Fibroblast of skin of right quadriceps (primary cell): ENCODE measurements at regions not wholly inside any gene's neighbourhood (a gene's known extent, or its start where the extent isn't known, plus 50 kb on each side); places are given as distances from the start of the nearest gene placed in this dataset.
"Not testable (repeated sequence)": the region's sequence is repeated elsewhere in the genome, so short reads cannot be mapped to it uniquely, and the experiment has no call there.

Experiments used
- DNase-seq: peaks from one replicate; pipeline ENCODE4 v3.0.0-alpha.2; 2013

- no peak for DNase-seq
These were observed 50.8 kb upstream of the MAX start for GRCh38 chr14:65153101-65153500.

DNA sequence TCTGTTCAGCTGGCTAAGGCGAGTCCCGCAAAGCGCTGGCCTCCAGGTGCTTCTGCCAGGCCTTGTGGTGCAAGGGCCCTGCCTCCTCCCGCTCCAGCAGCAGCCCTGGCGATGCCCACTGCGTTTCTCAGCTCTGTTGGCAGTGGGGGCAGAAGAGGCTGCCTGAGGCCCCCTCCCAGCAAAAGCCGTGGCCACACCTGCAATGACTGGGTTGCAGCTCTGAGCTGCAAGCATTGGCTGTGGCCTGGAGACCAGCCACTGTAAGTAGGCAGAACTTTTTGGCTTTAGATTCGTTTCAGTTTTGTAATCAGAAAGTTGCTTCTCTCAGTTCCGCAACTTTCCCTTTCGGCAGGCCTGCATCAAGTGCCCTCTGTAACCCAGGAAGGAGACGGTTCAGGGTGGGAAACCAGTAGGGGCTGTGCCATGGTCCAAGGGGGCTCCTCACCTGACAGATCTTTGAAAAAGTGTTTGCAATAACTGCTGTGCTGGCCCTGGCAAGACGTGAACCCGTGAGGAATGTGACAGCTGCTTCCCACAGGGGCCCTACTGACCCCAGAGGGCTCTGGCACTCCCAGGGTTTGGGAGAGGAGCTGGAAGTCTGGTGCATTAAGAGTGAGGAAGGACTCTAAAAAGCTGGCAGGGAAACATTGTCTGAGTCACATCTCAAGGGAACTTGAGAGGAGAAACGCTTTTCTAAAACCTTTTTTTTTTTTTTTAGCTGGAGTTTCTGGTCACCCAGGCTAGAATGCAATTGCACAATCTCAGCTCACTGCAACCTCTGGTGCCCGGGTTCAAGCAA lies 54.5 kb upstream of the MAX start:
- peak; percentile 80 for DNase-seq

DNA sequence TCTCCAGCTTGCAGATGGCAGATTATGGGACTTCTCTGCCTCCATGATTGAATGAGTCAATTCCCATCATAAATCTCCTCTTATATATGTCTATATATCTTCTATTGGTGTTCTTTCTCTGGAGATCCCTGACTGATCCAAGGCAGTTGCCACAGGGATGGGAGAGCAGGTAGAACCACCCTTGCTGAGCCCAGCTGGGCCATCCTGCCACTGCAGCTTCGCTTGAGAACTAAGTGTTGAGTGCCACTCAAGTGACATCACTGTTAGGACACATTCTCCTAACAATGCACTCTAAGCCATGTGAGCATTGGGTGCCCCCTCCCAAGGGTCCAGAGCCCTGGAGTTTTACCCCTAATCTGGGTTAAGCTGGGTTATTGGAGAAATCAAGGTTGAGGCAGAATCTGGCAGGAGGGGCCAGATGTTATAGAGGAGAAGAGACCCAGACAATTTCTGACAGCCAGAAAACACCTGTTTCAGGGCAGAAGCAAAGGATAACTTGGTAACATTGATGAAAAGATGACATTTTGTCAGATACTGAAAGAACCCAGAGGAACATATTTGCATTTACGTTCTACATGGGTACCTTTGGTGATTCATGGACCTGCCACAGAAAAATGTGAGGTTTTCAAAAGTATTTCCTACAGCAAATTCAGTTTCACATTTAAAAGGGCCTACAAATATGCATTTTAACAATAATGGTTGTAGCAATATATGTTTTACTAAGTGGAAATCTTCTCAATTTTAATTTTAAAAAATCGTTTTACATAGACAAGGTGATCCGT lies 57.2 kb upstream of the MAX start:
- DNase-seq, result no peak

DNA sequence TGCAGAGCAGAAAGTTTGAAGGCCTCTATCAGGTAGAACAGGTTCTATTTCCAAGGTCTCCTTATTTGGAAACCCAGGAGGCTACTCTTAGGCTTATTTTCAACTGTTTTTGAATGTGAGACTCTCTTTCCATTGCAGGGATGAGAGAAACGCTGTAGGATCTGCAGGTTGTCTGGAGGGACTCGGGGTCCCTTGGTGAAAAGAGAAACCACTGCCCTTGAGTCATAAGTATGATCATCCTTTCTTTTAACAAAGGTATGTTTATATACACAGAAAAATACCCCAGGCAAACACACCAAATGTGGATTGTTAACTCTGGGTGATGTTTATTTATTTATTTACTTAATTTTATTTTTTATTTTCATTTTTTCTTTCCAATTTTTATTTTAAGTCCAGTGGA lies 57.8 kb upstream of the MAX start:
- DNase-seq, result no peak

GRCh38 chr14:65162031-65162430 lies 59.7 kb upstream of the MAX start:
- no peak for DNase-seq

DNA sequence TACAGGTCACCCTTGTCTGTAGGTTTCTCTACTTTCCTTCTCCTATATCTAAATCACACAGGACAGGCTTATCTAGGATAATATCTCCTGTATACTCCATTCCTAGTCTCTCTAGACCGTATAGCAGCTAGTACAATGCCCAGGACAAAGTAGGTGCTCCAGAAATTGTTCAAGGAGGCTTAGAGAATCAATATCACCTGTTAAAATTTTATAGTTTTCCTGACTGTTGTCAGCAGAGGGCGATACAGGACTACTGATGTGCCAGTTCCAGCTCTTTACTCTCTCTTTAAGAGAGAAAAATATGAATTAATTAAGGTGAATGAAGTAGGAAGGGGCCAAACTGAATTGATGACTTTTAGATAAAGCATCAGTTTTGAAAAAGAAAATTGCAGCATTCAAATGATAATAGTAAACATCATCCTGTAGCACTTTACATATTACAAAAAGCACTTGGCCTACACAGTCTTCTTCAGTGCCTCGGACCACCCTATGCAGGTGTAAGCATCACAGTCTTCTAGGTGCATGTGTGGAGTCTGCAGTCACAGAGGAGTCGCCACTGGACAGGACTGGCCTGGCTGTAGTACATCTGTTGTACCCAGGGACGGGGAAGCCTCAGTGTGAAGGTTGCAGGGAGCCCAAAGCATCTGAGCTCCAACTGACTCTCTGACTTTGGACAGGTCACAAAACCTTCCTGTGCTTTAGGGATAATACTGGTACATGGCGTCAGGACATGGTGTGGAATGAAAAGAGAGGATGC lies 61.9 kb upstream of the MAX start:
- peak; percentile 51 for DNase-seq

GRCh38 chr14:65164825-65165135 lies 62.5 kb upstream of the MAX start:
- no peak for DNase-seq

DNA sequence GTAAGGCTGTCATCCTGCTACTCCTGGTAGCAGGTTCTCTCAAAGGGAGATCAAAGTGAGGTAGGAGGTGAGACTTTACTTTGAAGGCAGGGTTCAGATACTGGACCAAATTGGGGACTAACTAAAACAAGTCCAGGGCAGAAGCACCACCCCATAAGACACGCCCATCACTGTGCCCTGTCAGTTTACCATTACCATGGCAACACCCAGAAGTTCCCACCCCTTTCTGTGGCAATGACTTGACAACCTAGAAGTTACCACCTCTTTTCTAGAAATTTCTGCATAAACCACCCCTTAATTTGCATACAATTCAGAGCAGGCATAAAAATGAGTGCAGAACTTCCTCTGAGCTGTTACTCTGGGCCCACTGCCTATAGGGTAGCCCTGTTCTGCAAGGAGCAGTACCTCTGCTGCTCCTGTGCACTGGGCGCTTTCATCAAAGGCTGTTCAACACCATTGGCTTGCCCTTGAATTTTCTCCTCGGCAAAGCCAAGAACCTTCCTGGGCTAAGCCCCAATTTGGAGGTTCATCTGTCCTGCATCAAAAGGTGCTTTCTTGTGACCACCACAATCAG lies 64.8 kb upstream of the MAX start:
- DNase-seq, result no peak

DNA sequence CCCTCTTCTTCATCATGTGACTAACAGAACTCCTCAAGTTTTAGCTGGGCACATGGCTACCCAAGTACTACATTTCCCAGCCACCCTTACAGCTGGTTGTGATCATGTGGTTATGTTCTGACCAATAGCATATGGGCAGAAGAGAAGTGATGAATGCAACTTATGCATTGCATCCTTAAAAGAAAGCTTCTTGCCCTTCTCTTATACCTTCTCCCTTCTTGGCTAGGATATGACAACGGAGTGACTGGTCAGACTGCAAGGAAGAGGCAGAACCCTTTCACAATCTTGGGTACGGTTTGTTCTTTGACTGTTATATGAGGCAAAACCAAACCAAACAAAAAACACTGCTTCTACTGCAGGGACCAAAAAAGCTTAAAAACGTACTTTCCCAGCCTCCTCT lies 66.5 kb upstream of the MAX start:
- no peak for DNase-seq

GRCh38 chr14:65169351-65169750 lies 67.0 kb upstream of the MAX start:
- peak; percentile 58 for DNase-seq

- no peak for DNase-seq
These were observed 68.0 kb upstream of the MAX start for GRCh38 chr14:65170318-65170717.

GRCh38 chr14:65170768-65171507 lies 68.6 kb upstream of the MAX start:
- peak; percentile 83 for DNase-seq

DNA sequence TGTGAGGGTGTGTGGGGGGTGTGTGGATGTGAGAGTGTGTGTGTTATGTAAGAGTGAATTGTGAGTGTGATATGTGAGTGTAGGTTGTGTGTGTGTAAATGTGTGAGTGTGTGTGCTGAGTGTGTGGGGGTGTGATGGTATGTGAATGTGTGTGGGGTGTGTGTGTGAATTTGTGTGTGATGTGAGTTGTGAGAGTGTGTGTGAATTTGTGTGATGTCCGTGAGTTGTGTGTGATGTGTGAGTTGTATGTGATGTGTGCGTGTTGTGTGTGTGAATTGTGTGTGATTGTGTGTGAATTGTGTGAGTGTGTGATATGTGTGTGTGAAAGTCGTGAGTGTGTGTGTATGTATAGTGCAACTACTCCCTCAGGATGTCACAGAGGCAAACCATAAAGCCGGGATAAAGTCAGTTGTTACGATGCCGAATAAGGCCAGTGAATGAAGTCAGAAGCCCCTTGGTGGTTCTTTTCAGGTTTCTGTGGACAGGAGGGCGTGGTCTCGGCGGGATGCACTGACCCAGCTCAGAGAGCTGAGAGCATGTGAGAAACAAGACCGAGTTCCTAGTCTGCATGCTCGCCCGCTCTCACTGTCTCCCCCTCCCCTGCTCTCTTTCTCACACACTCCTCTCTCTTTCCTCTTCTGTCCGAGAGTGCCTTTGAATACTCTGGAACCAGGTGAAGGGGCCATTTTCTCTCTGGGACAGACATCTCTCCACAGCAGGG lies 71.8 kb upstream of the MAX start:
- no peak for DNase-seq

GRCh38 chr14:65174783-65175182 lies 72.5 kb upstream of the MAX start:
- DNase-seq, result no peak

- DNase-seq, result no peak
These were observed 75.2 kb upstream of the MAX start for GRCh38 chr14:65177551-65177950.

- not testable (repeated sequence) for DNase-seq
These were observed 76.9 kb upstream of the MAX start for GRCh38 chr14:65179231-65179630.

GRCh38 chr14:65179918-65180724 lies 77.8 kb upstream of the MAX start:
- peak; percentile 76 for DNase-seq

DNA sequence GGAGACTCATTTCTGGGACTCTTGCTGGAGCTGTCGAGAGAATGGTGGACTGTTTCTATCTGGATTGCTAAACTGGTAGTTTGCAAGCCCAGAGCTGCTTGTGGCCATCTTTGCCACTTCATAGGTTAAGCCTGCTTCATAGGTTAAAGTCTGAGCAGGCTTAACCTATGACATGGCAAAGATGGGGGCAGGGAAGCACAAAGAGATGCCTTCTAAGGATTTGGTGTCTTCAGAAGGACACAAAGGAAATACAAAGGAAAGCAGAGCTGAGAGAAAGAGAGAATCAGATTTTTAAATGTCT lies 78.4 kb upstream of the MAX start:
- DNase-seq, result no peak

DNA sequence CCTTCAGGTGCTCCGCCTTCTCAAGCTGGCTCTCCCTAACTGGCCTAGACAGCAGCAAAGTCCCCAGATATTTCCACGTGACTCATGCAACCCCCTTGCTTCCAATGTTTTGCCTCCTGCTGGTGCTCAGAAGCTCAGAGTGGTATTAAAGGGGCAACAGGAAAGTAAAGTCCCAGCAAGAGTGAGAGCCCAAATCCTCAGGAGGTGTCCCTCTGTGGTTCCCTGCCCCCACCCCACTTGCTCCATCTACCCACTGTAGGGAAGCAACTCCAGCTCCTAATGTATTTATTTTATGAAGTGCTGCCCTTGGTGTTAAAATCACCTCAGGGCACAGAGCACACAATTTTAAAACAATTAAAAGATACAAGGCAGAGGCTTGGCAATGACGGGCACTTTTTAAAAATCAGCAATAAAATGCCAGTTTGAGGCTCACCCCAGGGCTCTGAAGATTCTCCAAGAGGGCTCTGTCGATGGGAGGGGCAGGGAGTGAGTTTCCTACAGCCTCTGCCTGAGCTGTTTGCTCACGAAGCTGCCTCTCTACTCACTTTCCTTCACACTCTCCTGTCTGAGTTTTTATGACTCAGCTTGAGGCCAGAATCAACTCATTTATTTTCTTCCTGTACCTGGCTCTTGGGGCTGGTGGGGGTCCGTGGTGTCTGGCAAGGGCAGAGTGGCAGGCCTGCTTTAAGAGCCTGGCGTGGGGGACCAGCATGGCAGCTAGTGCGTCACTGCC lies 81.9 kb upstream of the MAX start:
- peak; percentile 24 for DNase-seq

DNA sequence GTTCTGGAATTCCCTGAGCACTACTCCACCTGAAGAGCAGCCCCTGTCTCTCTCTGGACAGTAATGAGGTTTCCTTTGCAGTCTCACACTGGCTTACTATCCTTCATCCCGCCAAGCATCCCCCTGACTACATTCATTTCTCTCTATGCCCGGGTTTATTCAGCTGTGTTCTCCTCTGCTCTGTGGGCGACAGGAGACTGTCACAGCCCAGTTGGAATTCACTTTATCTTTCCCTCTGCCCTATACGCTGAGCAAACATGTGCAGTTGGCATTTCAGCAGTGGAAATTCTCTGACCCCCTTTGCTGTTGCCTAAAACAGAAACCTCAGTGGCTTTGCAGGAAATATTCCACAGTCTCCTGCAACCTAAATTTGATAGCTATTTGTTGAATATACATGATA lies 83.5 kb upstream of the MAX start:
- DNase-seq, result no peak

DNA sequence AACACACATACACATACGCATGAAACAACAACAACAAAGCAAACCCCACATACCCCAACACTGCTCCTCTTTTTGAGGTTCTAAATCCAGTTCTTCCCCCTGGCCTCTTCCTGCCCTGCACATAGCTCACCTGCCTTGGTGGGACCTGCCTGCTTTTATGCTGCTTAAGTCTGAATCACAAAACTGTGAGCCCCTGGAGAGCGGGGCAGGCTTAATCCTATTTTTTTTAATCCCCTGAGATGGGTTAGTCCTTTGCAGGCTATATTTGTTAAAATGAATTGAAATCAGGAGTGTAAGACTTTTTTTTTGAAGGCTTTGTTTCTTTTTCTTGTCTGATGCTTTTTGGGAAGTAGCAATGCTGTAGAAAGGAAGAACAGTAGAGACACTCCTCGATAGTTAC lies 84.6 kb upstream of the MAX start:
- DNase-seq, result no peak
